Neural progenitor cell (in vitro differentiated cells): ENCODE measurements at regions not wholly inside any gene's neighbourhood (a gene's known extent, or its start where the extent isn't known, plus 50 kb on each side); places are given as distances from the start of the nearest gene placed in this dataset.

Experiments
- EZH2 ChIP-seq: fragments of 200-600 bp; sonication (generic); IDR thresholded peaks from 2 replicates; pipeline ENCODE4 v1.6.1; 2017; ENCODE audit warnings: antibody characterized with exemption, mild to moderate bottlenecking, moderate library complexity
- TF ChIP-seq, protein P1 (sequence below): fragments of 200-600 bp; sonication (generic); IDR thresholded peaks from 2 replicates; pipeline ENCODE4 v1.5.1; 2017; ENCODE audit warnings: antibody characterized with exemption, mild to moderate bottlenecking

DNA sequence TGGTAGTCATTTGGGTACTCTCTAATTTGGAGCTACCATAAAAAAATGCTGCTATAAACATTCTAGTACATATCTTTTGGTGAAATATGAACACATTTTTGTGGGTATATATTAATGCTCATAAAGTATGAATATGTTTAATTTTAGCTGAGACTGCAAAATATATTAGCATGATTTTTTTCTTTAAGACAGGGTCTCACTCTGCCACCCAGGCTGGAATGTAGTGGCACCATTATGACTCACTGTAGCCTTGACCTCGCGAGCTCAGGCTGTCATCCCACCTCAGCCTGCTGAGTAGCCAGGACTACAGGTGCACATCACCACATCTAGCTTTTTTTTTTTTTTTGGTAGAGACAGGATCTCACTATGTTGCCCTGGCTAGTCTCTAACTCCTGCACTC, 371.7 kb downstream of the SOX9 start:
- TF ChIP-seq, protein P1, sequence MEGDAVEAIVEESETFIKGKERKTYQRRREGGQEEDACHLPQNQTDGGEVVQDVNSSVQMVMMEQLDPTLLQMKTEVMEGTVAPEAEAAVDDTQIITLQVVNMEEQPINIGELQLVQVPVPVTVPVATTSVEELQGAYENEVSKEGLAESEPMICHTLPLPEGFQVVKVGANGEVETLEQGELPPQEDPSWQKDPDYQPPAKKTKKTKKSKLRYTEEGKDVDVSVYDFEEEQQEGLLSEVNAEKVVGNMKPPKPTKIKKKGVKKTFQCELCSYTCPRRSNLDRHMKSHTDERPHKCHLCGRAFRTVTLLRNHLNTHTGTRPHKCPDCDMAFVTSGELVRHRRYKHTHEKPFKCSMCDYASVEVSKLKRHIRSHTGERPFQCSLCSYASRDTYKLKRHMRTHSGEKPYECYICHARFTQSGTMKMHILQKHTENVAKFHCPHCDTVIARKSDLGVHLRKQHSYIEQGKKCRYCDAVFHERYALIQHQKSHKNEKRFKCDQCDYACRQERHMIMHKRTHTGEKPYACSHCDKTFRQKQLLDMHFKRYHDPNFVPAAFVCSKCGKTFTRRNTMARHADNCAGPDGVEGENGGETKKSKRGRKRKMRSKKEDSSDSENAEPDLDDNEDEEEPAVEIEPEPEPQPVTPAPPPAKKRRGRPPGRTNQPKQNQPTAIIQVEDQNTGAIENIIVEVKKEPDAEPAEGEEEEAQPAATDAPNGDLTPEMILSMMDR = no peak
- TF ChIP-seq EZH2 = no peak
